ENCODE measurements at regions not wholly inside any gene's neighbourhood (a gene's known extent, or its start where the extent isn't known, plus 50 kb on each side); places are given as distances from the start of the nearest gene placed in this dataset.
A peak's percentile ranks its signal among the peaks of the same experiment; 100 is the strongest.

DNA sequence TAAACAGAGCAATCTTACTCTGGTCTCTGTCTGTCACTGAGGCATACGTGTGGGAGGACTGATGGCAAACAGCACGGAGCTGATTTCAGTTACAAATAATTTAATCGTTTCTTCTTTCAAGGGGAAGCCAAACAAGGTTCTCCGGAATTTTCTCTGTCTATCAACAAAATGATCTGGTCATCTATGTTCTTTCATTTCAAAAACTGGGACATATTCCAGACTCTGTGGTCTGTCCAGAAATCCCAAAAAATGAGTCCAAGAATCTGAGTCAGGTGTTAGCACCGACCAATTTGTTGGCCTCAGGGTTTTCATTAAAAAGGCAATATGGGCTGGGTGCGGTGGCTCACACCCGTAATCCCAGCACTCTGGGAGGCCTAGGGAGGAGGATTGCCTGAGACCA, 69.9 kb upstream of the ZNF608 start:
- Histone ChIP-seq H3K27me3 (no peaks in the 10 kb centered on the region), H3K27ac (no peak overlapping the region), H3K9me3 (no peaks in the 10 kb centered on the region), H3K4me1 (no peaks in the 10 kb centered on the region), H3K4me3 (no peak overlapping the region), H3K36me3 (no peaks in the 10 kb centered on the region)
- TF ChIP-seq, protein P1, sequence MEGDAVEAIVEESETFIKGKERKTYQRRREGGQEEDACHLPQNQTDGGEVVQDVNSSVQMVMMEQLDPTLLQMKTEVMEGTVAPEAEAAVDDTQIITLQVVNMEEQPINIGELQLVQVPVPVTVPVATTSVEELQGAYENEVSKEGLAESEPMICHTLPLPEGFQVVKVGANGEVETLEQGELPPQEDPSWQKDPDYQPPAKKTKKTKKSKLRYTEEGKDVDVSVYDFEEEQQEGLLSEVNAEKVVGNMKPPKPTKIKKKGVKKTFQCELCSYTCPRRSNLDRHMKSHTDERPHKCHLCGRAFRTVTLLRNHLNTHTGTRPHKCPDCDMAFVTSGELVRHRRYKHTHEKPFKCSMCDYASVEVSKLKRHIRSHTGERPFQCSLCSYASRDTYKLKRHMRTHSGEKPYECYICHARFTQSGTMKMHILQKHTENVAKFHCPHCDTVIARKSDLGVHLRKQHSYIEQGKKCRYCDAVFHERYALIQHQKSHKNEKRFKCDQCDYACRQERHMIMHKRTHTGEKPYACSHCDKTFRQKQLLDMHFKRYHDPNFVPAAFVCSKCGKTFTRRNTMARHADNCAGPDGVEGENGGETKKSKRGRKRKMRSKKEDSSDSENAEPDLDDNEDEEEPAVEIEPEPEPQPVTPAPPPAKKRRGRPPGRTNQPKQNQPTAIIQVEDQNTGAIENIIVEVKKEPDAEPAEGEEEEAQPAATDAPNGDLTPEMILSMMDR (IDR thresholded peaks at IDR 0.05), result no peak
- TF ChIP-seq POLR2A (IDR thresholded peaks at IDR 0.05), result no peak
- no peak for TF ChIP-seq EP300 (IDR thresholded peaks at IDR 0.05)
- no peak for DNase-seq (ENCODE audit: low spot score in 2 of 2)
- WGBS, 2 donors, result 77 to 85% methylated on average over 7 of the region's 7 CpGs

DNA sequence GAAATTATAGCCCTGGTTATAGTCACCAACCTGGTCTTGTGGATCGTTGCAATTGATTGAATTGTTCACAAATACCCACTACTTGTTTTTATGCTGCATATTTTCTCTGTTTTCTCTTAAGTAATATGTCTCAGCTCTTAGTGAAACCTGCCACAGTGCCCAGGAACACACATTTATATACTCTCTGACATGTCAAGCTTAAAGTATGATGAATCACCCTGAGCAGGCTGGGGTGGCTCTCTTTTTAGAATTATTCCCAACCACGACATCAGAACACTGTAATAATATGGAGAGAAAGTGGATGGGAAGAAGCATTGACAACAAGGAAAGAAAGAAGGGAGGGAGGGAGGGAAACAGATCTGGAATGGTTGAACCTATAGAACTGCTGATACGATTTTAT, 72.8 kb upstream of the ZNF608 start:
- Histone ChIP-seq H3K36me3 (no peaks in the 10 kb centered on the region), H3K27ac (no peak overlapping the region), H3K9me3 (no peaks in the 10 kb centered on the region), H3K4me1 (peaks cover 0 to 5% (median 0%) of the 10 kb centered on the region in 4 donors), H3K27me3 (no peaks in the 10 kb centered on the region), H3K4me3 (no peak overlapping the region)
- no peak for DNase-seq (ENCODE audit: low spot score in 2 of 2)
- WGBS, 2 donors, result 84% methylated on average over 3 of the region's 3 CpGs
- no peak for TF ChIP-seq POLR2A (IDR thresholded peaks at IDR 0.05)
- TF ChIP-seq EP300 (IDR thresholded peaks at IDR 0.05), result no peak

DNA sequence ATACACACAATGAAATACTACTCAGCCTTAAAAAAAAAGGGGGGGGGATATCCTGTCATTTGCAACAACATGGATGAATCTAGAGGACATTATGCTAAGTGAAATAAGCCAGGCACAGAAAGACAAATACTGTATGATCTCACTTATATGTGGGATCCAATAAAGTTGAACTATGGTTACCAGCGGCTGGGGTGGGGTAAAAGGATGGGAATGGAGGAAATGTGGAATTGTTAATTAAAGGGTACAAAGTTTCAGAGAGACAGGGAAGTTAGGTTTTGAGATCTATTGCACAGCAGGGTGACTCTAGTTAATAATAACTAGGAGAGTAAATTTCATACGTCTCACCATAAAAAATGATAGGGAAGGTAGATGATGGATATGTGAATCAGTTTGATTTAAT, 76.2 kb upstream of the ZNF608 start:
- 94 to 98% methylated on average over 2 of the region's 2 CpGs for WGBS, 2 donors
- TF ChIP-seq, protein P1 (IDR thresholded peaks at IDR 0.05), result no peak
- no peak for TF ChIP-seq EP300 (IDR thresholded peaks at IDR 0.05)
- TF ChIP-seq POLR2A (IDR thresholded peaks at IDR 0.05), result no peak
- H3K4me3 ChIP-seq, result no peak overlapping the region

DNA sequence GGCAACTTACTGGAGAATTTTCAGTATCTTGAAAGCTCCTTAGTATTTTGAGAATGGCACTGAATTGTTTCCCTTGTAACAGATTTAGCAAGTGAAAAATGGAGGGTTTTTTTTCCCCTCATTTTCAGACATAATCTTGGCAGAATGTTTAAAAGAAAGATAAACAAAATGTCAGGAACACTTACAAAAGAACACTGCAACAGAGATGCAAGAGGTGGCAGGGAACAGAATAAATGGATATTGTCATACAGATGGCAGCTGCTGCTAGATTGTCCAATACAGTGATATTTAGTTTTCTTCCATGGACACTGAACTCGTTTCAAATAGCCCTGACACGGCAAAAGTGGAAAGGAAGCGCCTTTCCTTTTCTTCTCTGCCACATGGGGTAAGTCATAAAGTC, 76.9 kb upstream of the ZNF608 start:
- H3K9me3 ChIP-seq, result no peaks in the 10 kb centered on the region
- 51 to 53% methylated on average over 3 of the region's 3 CpGs for WGBS, 2 donors

More for the DNA sequence above, 76.2 kb upstream of the ZNF608 start:
- Histone ChIP-seq H3K27ac (no peak overlapping the region), H3K27me3 (no peaks in the 10 kb centered on the region), H3K36me3 (no peaks in the 10 kb centered on the region), H3K9me3 (no peaks in the 10 kb centered on the region), H3K4me1 (peaks cover 0 to 5% (median 0%) of the 10 kb centered on the region in 4 donors)
- DNase-seq (ENCODE audit: low spot score in 2 of 2), result no peak

DNA sequence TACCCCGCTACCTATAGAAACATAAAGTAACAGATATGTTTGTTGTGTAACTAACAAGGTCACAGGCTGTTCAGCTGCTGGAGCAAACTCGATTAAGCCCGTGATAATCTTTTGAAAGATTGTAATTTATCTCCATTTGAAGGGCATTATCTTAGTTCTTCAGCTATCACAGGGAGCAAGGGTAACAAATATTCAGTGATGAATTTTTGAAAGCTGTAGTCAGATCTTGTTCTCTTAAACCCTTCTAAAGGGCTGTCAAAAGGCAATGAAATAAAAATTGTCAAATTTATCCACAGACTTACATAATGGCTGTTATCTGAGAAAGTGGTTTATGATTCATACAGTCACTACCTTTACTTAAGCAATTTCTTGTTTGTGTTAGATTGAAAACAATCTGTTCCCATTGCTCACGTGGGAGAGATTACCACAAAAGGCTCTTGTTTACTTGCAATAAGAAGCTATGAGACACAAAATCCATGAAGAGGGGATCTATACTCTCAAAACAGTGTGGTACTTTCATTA, 78.3 kb upstream of the ZNF608 start:
- peak in 1 of 2 donors; percentile 57 for TF ChIP-seq EP300 (IDR thresholded peaks at IDR 0.05)
- TF ChIP-seq, protein P1 (IDR thresholded peaks at IDR 0.05), result no peak
- 55 to 60% methylated on average over 4 of the region's 4 CpGs for WGBS, 2 donors
- peaks cover 0 to 5% (median 0%) of the 10 kb centered on the region in 4 donors for H3K4me1 ChIP-seq
- H3K9me3 ChIP-seq, result no peaks in the 10 kb centered on the region
- DNase-seq (ENCODE audit: low spot score in 2 of 2), result no peak
- H3K4me3 ChIP-seq, result no peak overlapping the region
- no peaks in the 10 kb centered on the region for H3K36me3 ChIP-seq
- H3K27ac ChIP-seq, result peak overlapping the region in 2 of 4 donors; percentile 6 to 31
- H3K27me3 ChIP-seq, result no peaks in the 10 kb centered on the region

More for the DNA sequence above, 76.9 kb upstream of the ZNF608 start:
- no peaks in the 10 kb centered on the region for H3K36me3 ChIP-seq
- H3K4me3 ChIP-seq, result no peak overlapping the region
- H3K27me3 ChIP-seq, result no peaks in the 10 kb centered on the region
- TF ChIP-seq EP300 (IDR thresholded peaks at IDR 0.05) (no peak), POLR2A (IDR thresholded peaks at IDR 0.05) (no peak)
- TF ChIP-seq, protein P1 (IDR thresholded peaks at IDR 0.05), result no peak
- no peak for DNase-seq (ENCODE audit: low spot score in 2 of 2)
- peaks cover 0 to 5% (median 0%) of the 10 kb centered on the region in 4 donors for H3K4me1 ChIP-seq
- peak overlapping the region in 1 of 4 donors; percentile 2 for H3K27ac ChIP-seq

Measured in tibial nerve (tissue), 4 donors.